Spleen (tissue), 7 donors: ENCODE measurements at regions not wholly inside any gene's neighbourhood (a gene's known extent, or its start where the extent isn't known, plus 50 kb on each side); places are given as distances from the start of the nearest gene placed in this dataset.

Source experiments
- CTCF ChIP-seq, 11 experiments: fragments of 200-600 bp in 7 of 11; fragments of 450-650 bp in 4 of 11; sonication (generic) in 4 of 11; IDR thresholded peaks in 8 of 11; conservative IDR thresholded peaks in 3 of 11; 1 replicate in 7 of 11; 2 replicates in 4 of 11; pipeline versions ENCODE4 v1.4.0 to v1.8.0; 2016 to 2021; ENCODE audit warnings: antibody characterized with exemption in 11 of 11, inconsistent platforms in 4 of 11, mild to moderate bottlenecking in 1 of 11
- POLR2A ChIP-seq, 3 donors: fragments of 450-650 bp; IDR thresholded peaks; one replicate each; pipeline ENCODE4 v1.5.1; 2017; ENCODE audit warnings: antibody characterized with exemption in 3 of 3, mild to moderate bottlenecking in 1 of 3
- POLR2AphosphoS5 ChIP-seq, 3 donors: sonication (generic); formaldehyde crosslinking; IDR thresholded peaks; one replicate each; pipeline ENCODE4 v1.5.1; 2017; ENCODE audit warnings: antibody characterized with exemption in 3 of 3
- donor health status: DM: no; HTN: no; CAD: no; lungs with moderate emphysema.
- donor health status: DM: no; HTN: no; CAD: no.
- donor health status: DM: no; HTN: no; CAD: no.

GRCh38 chr20:41854765-41855164 lies 236.6 kb upstream of the CHD6 start:
- TF ChIP-seq CTCF (IDR thresholded peaks at IDR 0.05 in 8 of 11, conservative IDR thresholded peaks at IDR 0.05 in 3 of 11), result no peak
- no peak for TF ChIP-seq POLR2A (IDR thresholded peaks at IDR 0.05)
- no peak for TF ChIP-seq POLR2AphosphoS5 (IDR thresholded peaks at IDR 0.05)
